Endothelial cell of umbilical vein (primary cell): ENCODE measurements at regions not wholly inside any gene's neighbourhood (a gene's known extent, or its start where the extent isn't known, plus 50 kb on each side); places are given as distances from the start of the nearest gene placed in this dataset.

Experiments
- BruUV-seq: library from RNA; stranded (reverse); fragments of 400-500 nt; replicated peaks from 2 replicates; lab custom pipeline; 2021; lab: Mats Ljungman, UMichigan
- CTCF ChIA-PET: fragments of 300-600, 350-600 bp; sonication (Branson Sonifier 250); formaldehyde crosslinking; loops from one replicate; lab custom pipeline; 2021; ENCODE audit warnings: antibody characterized with exemption, inconsistent platforms; lab: Charles Lee
- POLR2A ChIA-PET: fragments of 300-600, 350-600 bp; sonication (Branson Sonifier 250); formaldehyde crosslinking; loops from one replicate; lab custom pipeline; 2021; ENCODE audit warnings: antibody characterized with exemption, inconsistent platforms; lab: Charles Lee
- DNase-seq: peaks from one replicate; pipeline ENCODE4 v3.0.0-alpha.2; 2011; ENCODE audit warnings: low read depth, low spot score
- FAIRE-seq: peaks from 2 replicates; lab custom pipeline; 2011; peaks lifted over from hg19 to GRCh38; lab: Jason Lieb, UNC
- H2AFZ ChIP-seq: 2 replicates; pipeline ENCODE4 v1.6.0; 2012; ENCODE audit warnings: low read depth, low read length, control low read depth, inconsistent platforms
- H3K27ac ChIP-seq: 2 replicates; pipeline ENCODE4 v1.5.1; 2011; ENCODE audit warnings: low read depth, mild to moderate bottlenecking, control low read depth, low read length, moderate library complexity; ENCODE audit not compliant: insufficient read depth
- H3K27me3 ChIP-seq, 2 experiments: 2 replicates each; pipeline versions ENCODE4 v1.6.0 to v1.6.1; 2011; ENCODE audit warnings: low read length in 2 of 2, mixed read lengths in 1 of 2; ENCODE audit not compliant: control insufficient read depth in 2 of 2, insufficient read depth in 2 of 2
- H3K36me3 ChIP-seq, 2 experiments: 2 replicates in 1 of 2; 3 replicates in 1 of 2; pipeline ENCODE4 v1.5.1; 2011; ENCODE audit warnings: low read length in 2 of 2, mild to moderate bottlenecking in 1 of 2, moderate library complexity in 1 of 2; ENCODE audit not compliant: control insufficient read depth in 2 of 2, insufficient read depth in 2 of 2; ENCODE audit errors: extremely low read depth in 1 of 2
- H3K4me1 ChIP-seq: 3 replicates; pipeline ENCODE4 v1.5.1; 2011; ENCODE audit warnings: mild to moderate bottlenecking, low read length; ENCODE audit not compliant: control insufficient read depth, insufficient read depth; ENCODE audit errors: extremely low read depth
- H3K4me2 ChIP-seq: 2 replicates; pipeline ENCODE4 v1.6.1; 2011; ENCODE audit warnings: low read length, control low read depth, mixed read lengths; ENCODE audit not compliant: insufficient read depth
- H3K4me3 ChIP-seq, 3 experiments: fragments of 200-600 bp in 1 of 3; sonication (generic), shearing (Covaris generic) in 1 of 3; replicated peaks in 1 of 3; 2 replicates each; pipeline ENCODE4 v1.5.1; 2011 to 2016; ENCODE audit warnings: control low read depth in 3 of 3, low read length in 3 of 3, mild to moderate bottlenecking in 2 of 3, inconsistent platforms in 1 of 3, low read depth in 1 of 3, moderate library complexity in 1 of 3; ENCODE audit not compliant: insufficient read depth in 1 of 3
- H3K79me2 ChIP-seq: 2 replicates; pipeline ENCODE4 v1.6.0; 2012; ENCODE audit warnings: low read length, inconsistent platforms; ENCODE audit not compliant: control insufficient read depth, insufficient read depth
- H3K9ac ChIP-seq: replicated peaks from 2 replicates; pipeline ENCODE3; 2011; ENCODE audit warnings: low read length, control low read depth; ENCODE audit not compliant: insufficient read depth; ENCODE audit errors: extremely low read depth
- H3K9me1 ChIP-seq: replicated peaks from 3 replicates; pipeline ENCODE4 v1.6.0; 2011; ENCODE audit warnings: mild to moderate bottlenecking, low read length; ENCODE audit not compliant: control insufficient read depth, insufficient read depth; ENCODE audit errors: extremely low read depth
- H3K9me3 ChIP-seq: replicated peaks from 2 replicates; pipeline ENCODE4 v1.5.1; 2012; ENCODE audit warnings: low read length, inconsistent platforms; ENCODE audit not compliant: control insufficient read depth, insufficient read depth
- H4K20me1 ChIP-seq: replicated peaks from 2 replicates; pipeline ENCODE3; 2011; ENCODE audit warnings: mild to moderate bottlenecking, low read length; ENCODE audit not compliant: control insufficient read depth, insufficient read depth; ENCODE audit errors: extremely low read depth
- CTCF ChIP-seq, 2 donors: IDR thresholded peaks; 1 replicate in 1 of 2; 2 replicates in 1 of 2; pipeline ENCODE4 v1.5.1; 2011; ENCODE audit warnings: low read length in 2 of 2, mild to moderate bottlenecking in 2 of 2, moderate library complexity in 2 of 2, control low read depth in 1 of 2, inconsistent platforms in 1 of 2, low read depth in 1 of 2; ENCODE audit not compliant: insufficient read depth in 1 of 2; ENCODE audit errors: extremely low read depth in 1 of 2
- EZH2 ChIP-seq: IDR thresholded peaks from 2 replicates; pipeline ENCODE4 v1.6.1; 2012; ENCODE audit warnings: borderline replicate concordance, low read depth, mild to moderate bottlenecking, moderate library complexity, low read length, inconsistent platforms; ENCODE audit not compliant: severe bottlenecking
- FOS ChIP-seq: IDR thresholded peaks from 2 replicates; pipeline ENCODE4 v1.6.1; 2011; ENCODE audit warnings: mild to moderate bottlenecking, low read length, moderate library complexity, borderline replicate concordance; ENCODE audit not compliant: insufficient read depth
- GATA2 ChIP-seq: IDR thresholded peaks from 2 replicates; pipeline ENCODE4 v1.7.0; 2011; ENCODE audit warnings: low read depth, mild to moderate bottlenecking, moderate library complexity, mixed read lengths, low read length; ENCODE audit not compliant: insufficient read length, insufficient read depth
- JUN ChIP-seq: IDR thresholded peaks from 2 replicates; pipeline ENCODE4 v1.6.1; 2011; ENCODE audit warnings: borderline replicate concordance, low read depth; ENCODE audit not compliant: insufficient read length, insufficient read depth
- MAX ChIP-seq: IDR thresholded peaks from 2 replicates; pipeline ENCODE4 v1.6.1; 2011; ENCODE audit not compliant: insufficient read depth, insufficient read length
- MYC ChIP-seq: IDR thresholded peaks from one replicate; pipeline ENCODE4 v1.6.1; 2011; ENCODE audit warnings: mild to moderate bottlenecking, low read depth, low read length
- POLR2A ChIP-seq: IDR thresholded peaks from 2 replicates; pipeline ENCODE4 v1.6.1; 2012; ENCODE audit warnings: low read depth, mild to moderate bottlenecking, control low read depth, low read length
- POLR2AphosphoS5 ChIP-seq: IDR thresholded peaks from 2 replicates; pipeline ENCODE4 v1.6.1; 2012; ENCODE audit warnings: low read depth, mild to moderate bottlenecking, control low read depth, low read length, moderate library complexity; ENCODE audit not compliant: insufficient read depth
- dilution Hi-C: fragments of 300-500 bp; cut with MboI; formaldehyde crosslinking; loops from one replicate; pipeline ENCODE4 v1.15.0; 2019; ENCODE audit warnings: low sequenced_read_pairs; ENCODE audit not compliant: extremely low pct_ligation_motif_present
- intact Hi-C: fragments of 100-400 bp; cut with micrococcal nuclease; formaldehyde crosslinking; loops from one replicate; pipeline ENCODE4 v1.10.0; 2022

GRCh38 chr12:44942714-44943113, 66.6 kb upstream of the NELL2 start:
- BruUV-seq, result no TSS peak
- no peaks in the 10 kb centered on the region for H3K36me3 ChIP-seq
- H4K20me1 ChIP-seq, result no peaks in the 10 kb centered on the region
- no peak overlapping the region for H2AFZ ChIP-seq
- DNase-seq (no peak), FAIRE-seq (no peak)
- no peaks in the 10 kb centered on the region for H3K79me2 ChIP-seq
- H3K4me1 ChIP-seq, result no peaks in the 10 kb centered on the region
- dilution Hi-C loops, result no loop called here
- H3K27ac ChIP-seq, result no peak overlapping the region
- intact Hi-C loops, result loop anchor here (10.0 kb wide), 1 partner anchor 628 kb away; no protein-coding TSS in a partner anchor
- CTCF ChIA-PET, result no interaction called here
- H3K9me1 ChIP-seq, result no peaks in the 10 kb centered on the region
- peaks cover 0 to 13% of the 10 kb centered on the region in 2 experiments for H3K27me3 ChIP-seq
- TF ChIP-seq CTCF (IDR thresholded peaks at IDR 0.05; ENCODE audit: extremely low read depth in 1 of 2, insufficient read depth in 1 of 2, low read depth in 1 of 2, low read length in 2 of 2), result no peak
- TF ChIP-seq GATA2, result no peak
- no peak for TF ChIP-seq POLR2AphosphoS5
- no peak for TF ChIP-seq MAX
- TF ChIP-seq JUN, result no peak
- no peak for TF ChIP-seq POLR2A
- TF ChIP-seq EZH2, result no peak
- no peak for TF ChIP-seq FOS
- TF ChIP-seq MYC, result no peak
- H3K4me3 ChIP-seq, result no peak overlapping the region
- POLR2A ChIA-PET, result no interaction called here
- H3K9me3 ChIP-seq, result no peaks in the 10 kb centered on the region
- H3K4me2 ChIP-seq, result no peak overlapping the region
- no peak overlapping the region for H3K9ac ChIP-seq
